NCI-H1417 (cell line): ENCODE measurements at regions not wholly inside any gene's neighbourhood (a gene's known extent, or its start where the extent isn't known, plus 50 kb on each side); places are given as distances from the start of the nearest gene placed in this dataset.

Experiments used
- DNase-seq, 3 experiments: peaks; one replicate each; lab custom pipeline; 2025; lab: John Stamatoyannopoulos, UW

- no peak for DNase-seq
Observed at GRCh38 chr1:147452809-147453208, 88.5 kb upstream of the BCL9 start.

DNA sequence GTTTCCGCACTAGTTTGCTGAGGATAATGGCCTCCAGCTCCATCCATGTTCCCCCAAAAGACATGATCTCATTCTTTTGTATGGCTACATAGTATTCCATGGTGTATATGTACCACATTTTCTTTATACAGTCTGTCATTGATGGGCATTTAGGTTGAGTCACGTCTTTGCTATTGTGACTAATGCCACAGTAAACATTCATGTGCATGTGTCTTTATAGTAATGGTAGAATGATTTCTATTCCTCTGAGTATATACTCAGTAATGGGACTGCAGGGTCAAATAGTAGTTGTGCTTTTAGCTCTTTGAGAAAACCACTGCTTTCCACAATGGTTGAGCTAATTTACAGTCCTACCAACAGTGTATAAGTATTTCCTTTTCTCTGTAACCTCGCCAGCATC, 78.3 kb upstream of the BCL9 start:
- no peak for DNase-seq

GRCh38 chr1:147466543-147466942, 74.8 kb upstream of the BCL9 start:
- DNase-seq = no peak

- no peak for DNase-seq
Observed at GRCh38 chr1:147470079-147470478, 71.2 kb upstream of the BCL9 start.

- DNase-seq = no peak
Observed at GRCh38 chr1:147472489-147472888, 68.8 kb upstream of the BCL9 start.

GRCh38 chr1:147472966-147473732, 68.2 kb upstream of the BCL9 start:
- no peak for DNase-seq

DNA sequence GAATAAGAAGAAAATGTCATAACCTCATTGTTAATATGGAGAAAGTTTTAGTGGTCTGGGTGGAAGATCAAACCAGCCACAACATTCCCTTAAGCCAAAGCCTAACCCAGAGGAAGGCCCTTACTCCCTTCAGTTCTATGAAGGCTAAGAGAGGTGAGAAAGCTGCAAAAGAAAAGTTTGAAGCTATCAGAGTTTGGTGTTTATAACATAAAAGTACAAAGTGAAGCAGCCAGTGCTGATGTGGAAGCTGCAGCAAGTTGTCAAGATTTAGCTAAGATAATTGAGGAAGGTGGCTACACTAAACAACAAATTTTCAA, 67.6 kb upstream of the BCL9 start:
- DNase-seq = no peak

DNA sequence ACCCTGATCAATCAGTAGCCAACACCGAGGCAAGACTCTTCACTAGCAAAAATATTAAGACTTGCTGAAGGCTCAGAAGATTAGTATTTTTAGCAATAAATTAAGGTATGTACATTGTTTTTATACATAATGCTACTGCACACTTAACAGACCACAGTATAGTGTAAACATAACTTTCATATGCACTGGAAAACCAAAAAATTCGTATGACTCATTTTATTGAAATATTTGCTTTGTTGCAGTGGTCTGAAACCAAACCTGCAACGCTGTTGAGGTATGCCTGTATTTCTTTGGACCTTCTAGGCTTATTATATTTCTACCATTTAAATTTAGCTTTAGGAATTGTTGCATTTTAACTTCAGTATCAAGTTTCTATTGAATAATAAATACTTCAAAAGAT, 65.8 kb upstream of the BCL9 start:
- DNase-seq = no peak

DNA sequence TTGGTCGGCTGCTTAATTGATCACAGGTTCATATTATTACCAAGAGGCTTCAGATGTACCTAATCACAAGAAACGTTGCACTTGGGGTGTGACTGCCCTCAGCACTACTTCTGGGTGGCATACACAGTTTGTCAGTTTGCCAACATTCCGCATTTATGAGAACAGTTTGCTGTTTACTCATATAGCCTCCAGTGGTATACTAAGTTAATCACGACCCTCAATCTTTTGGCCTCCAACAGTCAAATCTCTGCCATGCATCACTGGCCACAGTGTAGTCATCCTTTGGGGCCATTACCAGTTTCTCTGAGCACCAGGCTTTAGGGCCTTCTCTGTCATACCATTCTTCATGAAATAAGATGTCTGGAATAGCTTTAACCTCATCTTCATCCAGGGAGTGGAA, 62.8 kb upstream of the BCL9 start:
- DNase-seq = no peak

DNA sequence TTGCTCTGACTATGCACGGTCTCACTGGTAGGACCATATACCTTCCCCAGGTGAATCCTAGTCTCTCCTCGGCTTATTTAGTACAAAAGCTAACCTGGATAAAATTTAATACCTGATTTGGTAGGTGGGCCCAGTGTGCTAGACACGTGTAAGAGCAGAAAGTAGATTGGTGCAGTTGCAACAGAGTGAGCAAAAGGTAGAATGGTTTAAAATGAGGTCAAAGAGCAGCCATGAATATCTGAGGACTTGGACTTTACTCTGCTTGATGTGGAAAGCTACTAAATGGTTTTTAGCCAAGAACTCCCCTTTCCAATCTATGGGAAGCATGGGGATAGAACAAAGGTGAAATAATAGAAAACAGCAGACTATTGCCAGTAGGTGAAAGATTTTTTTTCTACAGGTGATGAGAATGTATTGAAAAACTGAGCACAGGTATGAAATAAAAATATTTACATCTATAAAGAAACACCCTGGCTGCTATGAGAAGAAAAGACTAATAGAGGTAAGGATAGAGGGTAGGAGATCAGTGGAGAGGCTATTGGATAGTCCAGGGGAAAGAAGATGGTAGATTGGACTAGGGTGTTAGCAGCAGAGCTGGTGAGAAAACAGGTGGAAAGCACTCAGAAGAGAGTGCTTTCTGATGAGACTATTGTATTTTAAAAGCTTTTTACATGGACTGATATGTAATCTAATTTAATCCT, 61.3 kb upstream of the BCL9 start:
- no peak for DNase-seq

- DNase-seq = no peak
Observed at GRCh38 chr1:147480565-147480935, 60.8 kb upstream of the BCL9 start.

- no peak for DNase-seq
Observed at GRCh38 chr1:147486876-147487656, 54.2 kb upstream of the BCL9 start.

DNA sequence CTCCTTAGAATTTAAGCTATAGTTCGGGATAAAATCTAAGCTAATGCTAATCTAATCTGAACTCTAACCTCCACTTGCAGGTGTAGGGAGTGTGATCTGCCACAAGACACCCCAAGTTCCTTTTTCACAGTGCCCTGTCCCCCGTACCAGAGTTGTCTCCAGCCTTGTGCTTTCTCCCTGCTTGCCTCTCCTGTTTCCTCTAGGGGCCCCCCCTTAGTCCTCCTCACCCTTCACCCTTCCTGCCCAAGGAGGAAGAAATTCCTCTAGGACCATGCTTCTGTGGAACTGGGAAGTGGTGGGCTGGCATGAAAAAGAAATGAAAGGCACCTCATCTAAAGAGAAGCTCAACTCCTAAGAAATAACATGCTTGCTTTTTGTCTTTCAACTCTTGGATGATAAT, 50.2 kb upstream of the BCL9 start:
- DNase-seq = no peak
